DMS 273 (cell line): ENCODE measurements at regions not wholly inside any gene's neighbourhood (a gene's known extent, or its start where the extent isn't known, plus 50 kb on each side); places are given as distances from the start of the nearest gene placed in this dataset.

Experiments used
- DNase-seq: peaks from one replicate; lab custom pipeline; 2025; ENCODE audit not compliant: unreplicated experiment; lab: John Stamatoyannopoulos, UW

DNA sequence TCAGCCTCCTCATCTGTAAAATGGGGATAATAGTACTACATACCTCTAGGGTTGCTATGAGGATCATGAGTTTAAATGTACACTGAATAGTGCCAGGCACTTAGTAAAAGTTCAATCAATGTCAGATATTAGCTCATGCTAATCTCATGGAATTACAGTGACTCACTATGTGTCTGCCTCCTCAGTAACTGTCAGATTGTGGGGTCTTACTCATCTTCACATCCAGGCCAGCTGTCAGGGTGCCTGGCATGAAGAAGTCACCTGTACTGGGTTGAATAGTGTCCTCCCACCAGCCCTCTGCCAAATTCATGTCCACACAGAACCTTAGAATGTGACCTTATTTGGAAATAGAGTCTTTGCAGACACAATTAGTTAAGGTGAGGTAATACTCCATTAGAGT, 54.3 kb upstream of the STIM2 start:
- peak; percentile 9 for DNase-seq

DNA sequence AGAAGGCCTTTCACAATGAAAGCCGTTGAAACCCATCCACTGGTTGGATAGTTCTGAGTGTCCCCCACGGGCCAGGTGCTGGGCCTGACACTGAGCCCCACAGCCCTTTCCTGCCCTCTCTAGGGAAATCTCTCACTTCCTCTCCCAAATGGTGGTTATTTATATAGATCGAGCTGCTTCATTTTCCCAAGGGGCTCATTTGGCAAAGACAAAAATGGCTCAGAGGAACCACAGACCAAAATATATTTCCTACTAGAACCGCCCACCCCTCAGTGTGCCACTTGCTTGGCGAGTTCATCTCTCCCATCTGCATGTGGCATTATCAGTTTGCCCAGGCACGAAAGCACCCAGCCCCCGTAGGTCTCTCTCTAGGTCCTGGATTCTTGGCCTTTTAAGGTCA, 53.3 kb upstream of the STIM2 start:
- DNase-seq, result peak; percentile 8

DNA sequence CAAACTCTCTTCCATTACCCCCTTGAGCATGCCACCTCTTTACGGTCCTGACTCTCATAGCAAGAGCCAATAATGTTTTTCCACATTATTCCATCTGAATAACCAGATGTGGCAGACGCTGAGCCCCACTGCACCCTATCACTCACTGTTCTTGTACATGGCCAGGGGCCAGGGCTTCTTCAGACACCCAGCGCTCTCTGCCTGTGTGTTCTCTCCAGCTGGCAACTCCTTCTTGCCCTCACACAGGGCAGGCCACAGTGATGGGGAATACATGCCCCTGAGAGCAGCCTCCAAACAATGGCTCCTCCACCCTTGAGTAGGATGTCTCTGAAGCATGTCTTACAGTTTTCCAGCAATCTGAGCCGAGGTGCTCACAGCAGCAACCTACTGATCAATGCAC, 50.8 kb upstream of the STIM2 start:
- DNase-seq, result no peak
